ENCODE measurements at regions not wholly inside any gene's neighbourhood (a gene's known extent, or its start where the extent isn't known, plus 50 kb on each side); places are given as distances from the start of the nearest gene placed in this dataset.
A peak's percentile ranks its signal among the peaks of the same experiment; 100 is the strongest.

GRCh38 chr11:113547739-113548138 is 72.5 kb upstream of the DRD2 start:
- dilution Hi-C loops (cut with MboI; ENCODE audit: extremely low pct_ligation_motif_present, low sequenced_read_pairs) = no loop called here
- H2AFZ ChIP-seq (ENCODE audit: control insufficient read depth, low read length) = no peak overlapping the region
- no peaks in the 10 kb centered on the region for H3K9me3 ChIP-seq (ENCODE audit: control insufficient read depth, low read depth, low read length)
- peak overlapping the region; percentile 33 for H3K4me2 ChIP-seq (ENCODE audit: control insufficient read depth, extremely low read depth, insufficient read depth, low read depth, low read length)
- H3K27me3 ChIP-seq (ENCODE audit: control insufficient read depth, extremely low read depth, insufficient read depth, low read length) = no peaks in the 10 kb centered on the region
- H3K4me3 ChIP-seq (ENCODE audit: control insufficient read depth in 2 of 3, extremely low read depth in 1 of 3, insufficient read depth in 2 of 3, low read depth in 1 of 3, low read length in 3 of 3) = no peak overlapping the region
- H3K9me1 ChIP-seq (ENCODE audit: control insufficient read depth, extremely low read depth, insufficient read depth, low read length) = no peaks in the 10 kb centered on the region
- DNase-seq (ENCODE audit: low read depth, low spot score) = no peak
- H3K4me1 ChIP-seq (ENCODE audit: control insufficient read depth, extremely low read depth, insufficient read depth, low read length) = peaks cover 41% of the 10 kb centered on the region
- H3K79me2 ChIP-seq (ENCODE audit: control insufficient read depth, insufficient read depth, low read length) = no peaks in the 10 kb centered on the region
- FAIRE-seq = no peak
- no peaks in the 10 kb centered on the region for H3K36me3 ChIP-seq (ENCODE audit: control insufficient read depth in 2 of 2, extremely low read depth in 1 of 2, insufficient read depth in 2 of 2, low read length in 2 of 2)
- TF ChIP-seq EZH2 (IDR thresholded peaks at IDR 0.05; ENCODE audit: low read length) (no peak), CTCF (optimal IDR thresholded peaks at IDR 0.05 in 1 of 3, IDR thresholded peaks at IDR 0.05 in 1 of 3, conservative IDR thresholded peaks at IDR 0.05 in 1 of 3; ENCODE audit: extremely low read depth in 1 of 3, insufficient read depth in 2 of 3, low read length in 3 of 3) (no peak)
- no peak overlapping the region for H3K9ac ChIP-seq (ENCODE audit: control insufficient read depth, extremely low read depth, insufficient read depth, low read length)
- H3K27ac ChIP-seq (ENCODE audit: control insufficient read depth, insufficient read depth, low read length) = peak overlapping the region; percentile 46
- H4K20me1 ChIP-seq (ENCODE audit: control insufficient read depth, extremely low read depth, insufficient read depth, low read length) = no peaks in the 10 kb centered on the region

DNA sequence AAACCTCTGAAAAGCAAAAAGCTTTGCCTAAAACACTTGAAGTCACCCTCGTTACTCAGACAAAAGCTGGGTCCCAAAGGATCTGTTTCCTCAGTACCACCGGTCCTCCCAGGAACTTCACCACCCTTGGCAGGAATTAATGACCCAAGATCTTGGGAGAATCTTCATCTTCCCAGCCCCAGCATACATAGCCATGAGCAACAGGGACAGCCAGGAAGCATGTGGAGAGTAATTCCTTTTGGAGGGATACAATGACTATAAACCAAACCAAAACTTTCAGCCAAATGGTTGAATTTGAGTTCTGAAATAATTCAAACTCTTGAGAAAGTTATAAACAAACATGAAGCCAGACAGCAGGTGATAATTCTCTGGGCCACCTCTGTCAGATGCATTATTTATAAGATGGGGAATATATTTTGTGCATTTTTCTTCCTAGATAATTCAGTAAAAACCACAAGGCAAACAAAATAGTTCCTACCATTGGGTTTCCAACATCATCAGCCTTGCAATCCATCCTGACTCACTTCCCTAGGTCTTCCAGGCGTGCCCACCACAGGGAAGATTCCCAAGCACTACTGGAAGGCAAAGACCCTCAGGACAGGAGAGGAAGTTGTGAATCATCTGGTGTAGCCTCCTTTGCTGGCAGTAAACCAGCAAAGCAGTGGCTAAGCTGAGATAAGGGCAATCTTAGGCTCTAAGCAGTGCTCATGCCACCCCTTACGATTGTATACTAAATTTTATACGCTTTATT is 71.7 kb upstream of the DRD2 start:
- no peaks in the 10 kb centered on the region for H3K27me3 ChIP-seq (ENCODE audit: control insufficient read depth, extremely low read depth, insufficient read depth, low read length)
- no peak overlapping the region for H3K4me3 ChIP-seq (ENCODE audit: control insufficient read depth in 2 of 3, extremely low read depth in 1 of 3, insufficient read depth in 2 of 3, low read depth in 1 of 3, low read length in 3 of 3)
- DNase-seq (ENCODE audit: low read depth, low spot score) = no peak
- H3K9me3 ChIP-seq (ENCODE audit: control insufficient read depth, low read depth, low read length) = no peaks in the 10 kb centered on the region
- peak overlapping the region; percentile 47 for H3K27ac ChIP-seq (ENCODE audit: control insufficient read depth, insufficient read depth, low read length)
- H3K9me1 ChIP-seq (ENCODE audit: control insufficient read depth, extremely low read depth, insufficient read depth, low read length) = no peaks in the 10 kb centered on the region
- dilution Hi-C loops (cut with MboI; ENCODE audit: extremely low pct_ligation_motif_present, low sequenced_read_pairs) = no loop called here
- peak overlapping the region; percentile 33 for H3K4me2 ChIP-seq (ENCODE audit: control insufficient read depth, extremely low read depth, insufficient read depth, low read depth, low read length)
- no peak overlapping the region for H2AFZ ChIP-seq (ENCODE audit: control insufficient read depth, low read length)
- H4K20me1 ChIP-seq (ENCODE audit: control insufficient read depth, extremely low read depth, insufficient read depth, low read length) = no peaks in the 10 kb centered on the region
- FAIRE-seq = peak; percentile 95
- H3K79me2 ChIP-seq (ENCODE audit: control insufficient read depth, insufficient read depth, low read length) = no peaks in the 10 kb centered on the region
- H3K9ac ChIP-seq (ENCODE audit: control insufficient read depth, extremely low read depth, insufficient read depth, low read length) = no peak overlapping the region
- peaks cover 39% of the 10 kb centered on the region for H3K4me1 ChIP-seq (ENCODE audit: control insufficient read depth, extremely low read depth, insufficient read depth, low read length)
- TF ChIP-seq EZH2 (IDR thresholded peaks at IDR 0.05; ENCODE audit: low read length) (no peak), CTCF (optimal IDR thresholded peaks at IDR 0.05 in 1 of 3, IDR thresholded peaks at IDR 0.05 in 1 of 3, conservative IDR thresholded peaks at IDR 0.05 in 1 of 3; ENCODE audit: extremely low read depth in 1 of 3, insufficient read depth in 2 of 3, low read length in 3 of 3) (no peak)
- no peaks in the 10 kb centered on the region for H3K36me3 ChIP-seq (ENCODE audit: control insufficient read depth in 2 of 2, extremely low read depth in 1 of 2, insufficient read depth in 2 of 2, low read length in 2 of 2)
